GM12873 (cell line): ENCODE measurements at regions not wholly inside any gene's neighbourhood (a gene's known extent, or its start where the extent isn't known, plus 50 kb on each side); places are given as distances from the start of the nearest gene placed in this dataset.

Experiments used
- CTCF ChIP-seq: IDR thresholded peaks from 2 replicates; pipeline ENCODE4 v1.5.1; 2012; ENCODE audit warnings: low read depth, mild to moderate bottlenecking, moderate library complexity, low read length, control low read depth; ENCODE audit not compliant: insufficient read depth; ENCODE audit errors: missing control alignments

GRCh38 chr1:87864676-87865075 is 536.0 kb downstream of the LMO4 start:
- no peak for TF ChIP-seq CTCF

GRCh38 chr1:87866416-87866815 is 537.7 kb downstream of the LMO4 start:
- no peak for TF ChIP-seq CTCF

GRCh38 chr1:87867626-87868025 is 538.9 kb downstream of the LMO4 start:
- no peak for TF ChIP-seq CTCF

GRCh38 chr1:87869567-87869966 is 540.9 kb downstream of the LMO4 start:
- TF ChIP-seq CTCF, result no peak

- no peak for TF ChIP-seq CTCF
Observed at GRCh38 chr1:87872189-87872588, 543.5 kb downstream of the LMO4 start.

- TF ChIP-seq CTCF, result no peak
Observed at GRCh38 chr1:87872692-87873091, 544.0 kb downstream of the LMO4 start.

- TF ChIP-seq CTCF, result no peak
Observed at GRCh38 chr1:87878873-87879272, 550.2 kb downstream of the LMO4 start.
